ENCODE measurements at regions not wholly inside any gene's neighbourhood (a gene's known extent, or its start where the extent isn't known, plus 50 kb on each side); places are given as distances from the start of the nearest gene placed in this dataset.
"Not testable (repeated sequence)": the region's sequence is repeated elsewhere in the genome, so short reads cannot be mapped to it uniquely, and the experiment has no call there.

- in situ Hi-C loops (cut with MboI; ENCODE audit: low pct_unique_long_range_greater_than_20kb, low sequenced_read_pairs), result no loop called here
- peak; percentile 41 for DNase-seq
These were observed 221.7 kb upstream of the GPC6 start for GRCh38 chr13:93004919-93005318.

GRCh38 chr13:93007928-93008327, 218.7 kb upstream of the GPC6 start:
- DNase-seq, result no peak
- in situ Hi-C loops (cut with MboI; ENCODE audit: low pct_unique_long_range_greater_than_20kb, low sequenced_read_pairs), result no loop called here

GRCh38 chr13:93017493-93018112, 209.0 kb upstream of the GPC6 start:
- in situ Hi-C loops (cut with MboI; ENCODE audit: low pct_unique_long_range_greater_than_20kb, low sequenced_read_pairs), result no loop called here
- no peak for DNase-seq

- in situ Hi-C loops (cut with MboI; ENCODE audit: low pct_unique_long_range_greater_than_20kb, low sequenced_read_pairs), result no loop called here
- DNase-seq, result no peak
These were observed 202.7 kb upstream of the GPC6 start for GRCh38 chr13:93023929-93024328.

GRCh38 chr13:93025984-93026383, 200.6 kb upstream of the GPC6 start:
- in situ Hi-C loops (cut with MboI; ENCODE audit: low pct_unique_long_range_greater_than_20kb, low sequenced_read_pairs), result no loop called here
- no peak for DNase-seq

GRCh38 chr13:93029536-93029935, 197.1 kb upstream of the GPC6 start:
- no peak for DNase-seq
- in situ Hi-C loops (cut with MboI; ENCODE audit: low pct_unique_long_range_greater_than_20kb, low sequenced_read_pairs), result no loop called here

GRCh38 chr13:93036380-93036779, 190.2 kb upstream of the GPC6 start:
- in situ Hi-C loops (cut with MboI; ENCODE audit: low pct_unique_long_range_greater_than_20kb, low sequenced_read_pairs), result no loop called here

GRCh38 chr13:93037780-93038179, 188.8 kb upstream of the GPC6 start:
- no peak for DNase-seq
- in situ Hi-C loops (cut with MboI; ENCODE audit: low pct_unique_long_range_greater_than_20kb, low sequenced_read_pairs), result no loop called here

More at GRCh38 chr13:93036380-93036779, 190.2 kb upstream of the GPC6 start:
- DNase-seq, result no peak

- in situ Hi-C loops (cut with MboI; ENCODE audit: low pct_unique_long_range_greater_than_20kb, low sequenced_read_pairs), result no loop called here
These were observed 188.4 kb upstream of the GPC6 start for GRCh38 chr13:93038187-93038586.

GRCh38 chr13:93039131-93039530, 187.5 kb upstream of the GPC6 start:
- no peak for DNase-seq
- in situ Hi-C loops (cut with MboI; ENCODE audit: low pct_unique_long_range_greater_than_20kb, low sequenced_read_pairs), result no loop called here

More at GRCh38 chr13:93038187-93038586, 188.4 kb upstream of the GPC6 start:
- DNase-seq, result no peak

- in situ Hi-C loops (cut with MboI; ENCODE audit: low pct_unique_long_range_greater_than_20kb, low sequenced_read_pairs); DNase-seq: not testable (repeated sequence)
These were observed 185.0 kb upstream of the GPC6 start for GRCh38 chr13:93041566-93041965.

GRCh38 chr13:93045836-93046235, 180.8 kb upstream of the GPC6 start:
- in situ Hi-C loops (cut with MboI; ENCODE audit: low pct_unique_long_range_greater_than_20kb, low sequenced_read_pairs), result no loop called here
- no peak for DNase-seq

GRCh38 chr13:93055233-93055632, 171.4 kb upstream of the GPC6 start:
- in situ Hi-C loops (cut with MboI; ENCODE audit: low pct_unique_long_range_greater_than_20kb, low sequenced_read_pairs), result no loop called here
- no peak for DNase-seq

GRCh38 chr13:93058301-93058700, 168.3 kb upstream of the GPC6 start:
- no peak for DNase-seq
- in situ Hi-C loops (cut with MboI; ENCODE audit: low pct_unique_long_range_greater_than_20kb, low sequenced_read_pairs), result no loop called here

- in situ Hi-C loops (cut with MboI; ENCODE audit: low pct_unique_long_range_greater_than_20kb, low sequenced_read_pairs), result no loop called here
These were observed 166.5 kb upstream of the GPC6 start for GRCh38 chr13:93060144-93060543.

GRCh38 chr13:93066187-93066586, 160.4 kb upstream of the GPC6 start:
- no peak for DNase-seq
- in situ Hi-C loops (cut with MboI; ENCODE audit: low pct_unique_long_range_greater_than_20kb, low sequenced_read_pairs), result no loop called here

More at GRCh38 chr13:93060144-93060543, 166.5 kb upstream of the GPC6 start:
- no peak for DNase-seq

GRCh38 chr13:93079294-93079693, 147.3 kb upstream of the GPC6 start:
- no peak for DNase-seq
- in situ Hi-C loops (cut with MboI; ENCODE audit: low pct_unique_long_range_greater_than_20kb, low sequenced_read_pairs), result no loop called here

- in situ Hi-C loops (cut with MboI; ENCODE audit: low pct_unique_long_range_greater_than_20kb, low sequenced_read_pairs), result no loop called here
- no peak for DNase-seq
These were observed 146.4 kb upstream of the GPC6 start for GRCh38 chr13:93080166-93080565.

- in situ Hi-C loops (cut with MboI; ENCODE audit: low pct_unique_long_range_greater_than_20kb, low sequenced_read_pairs), result no loop called here
- DNase-seq, result peak; percentile 28
These were observed 146.0 kb upstream of the GPC6 start for GRCh38 chr13:93080587-93080986.

- no peak for DNase-seq
- in situ Hi-C loops (cut with MboI; ENCODE audit: low pct_unique_long_range_greater_than_20kb, low sequenced_read_pairs), result no loop called here
These were observed 140.3 kb upstream of the GPC6 start for GRCh38 chr13:93086329-93086728.

- no peak for DNase-seq
- in situ Hi-C loops (cut with MboI; ENCODE audit: low pct_unique_long_range_greater_than_20kb, low sequenced_read_pairs), result no loop called here
These were observed 127.6 kb upstream of the GPC6 start for GRCh38 chr13:93098972-93099371.

Measured in KBM-7 (cell line).